ENCODE measurements at regions not wholly inside any gene's neighbourhood (a gene's known extent, or its start where the extent isn't known, plus 50 kb on each side); places are given as distances from the start of the nearest gene placed in this dataset.
"Not testable (repeated sequence)": the region's sequence is repeated elsewhere in the genome, so short reads cannot be mapped to it uniquely, and the experiment has no call there.

- POLR2A ChIA-PET: interaction anchor here (0.6 to 1.8 kb wide), 11 partner anchors 8 to 1927 kb away, joined by 3 to 8 read pairs (median 4); partner anchors contain the start of gene ZC3H12C
- CTCF ChIA-PET: interaction anchor here (0.6 to 1.7 kb wide), 5 partner anchors 14 to 179 kb away, joined by 3 to 5 read pairs (median 3); partner anchors contain the start of gene ZC3H12C
These were observed 131.9 kb upstream of the ZC3H12C start for GRCh38 chr11:109961261-109961660.

DNA sequence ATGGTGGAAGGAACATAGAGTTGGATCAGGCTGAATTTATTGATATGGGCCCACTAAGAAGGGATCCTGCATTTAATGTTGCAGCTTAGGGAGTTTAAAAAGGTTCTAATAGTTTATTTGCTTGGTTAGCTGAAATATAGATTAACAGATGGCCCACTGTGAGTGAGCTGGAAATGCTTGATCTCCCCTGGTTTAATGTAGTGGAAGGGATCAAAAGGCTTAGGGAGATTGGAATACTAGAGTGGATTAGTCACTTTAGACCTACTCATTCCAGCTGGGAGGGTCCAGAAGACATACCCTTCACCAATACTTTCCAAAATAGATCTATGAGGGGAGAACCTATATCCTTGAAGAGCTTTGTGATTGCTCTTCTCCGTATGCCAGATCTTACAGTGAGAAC is 130.1 kb upstream of the ZC3H12C start:
- no peaks in the 10 kb centered on the region for H3K4me1 Mint-ChIP-seq (ENCODE audit: insufficient read depth, unreplicated experiment)
- no peaks in the 10 kb centered on the region for H3K9me3 Mint-ChIP-seq (ENCODE audit: unreplicated experiment)
- ChIA-PET CTCF (interaction anchor here (1.1 kb wide), 1 partner anchor 106 kb away, joined by 3 read pairs; no protein-coding TSS in a partner anchor), POLR2A (no interaction called here)
- DNase-seq (ENCODE audit: unreplicated experiment): no peak
- no peaks in the 10 kb centered on the region for H3K27me3 Mint-ChIP-seq (ENCODE audit: insufficient read depth, unreplicated experiment)
- H3K27ac Mint-ChIP-seq (ENCODE audit: low read depth, unreplicated experiment): no peak overlapping the region
- H3K36me3 Mint-ChIP-seq (ENCODE audit: insufficient read depth, unreplicated experiment): no peaks in the 10 kb centered on the region
- no peak overlapping the region for H3K4me3 Mint-ChIP-seq (ENCODE audit: unreplicated experiment)
- TF ChIP-seq CTCF (IDR thresholded peaks at IDR 0.05; ENCODE audit: unreplicated experiment): no peak
- BruUV-seq (replicated peaks): no TSS peak
- intact Hi-C loops (cut with micrococcal nuclease): no loop called here

More at GRCh38 chr11:109961261-109961660, 131.9 kb upstream of the ZC3H12C start:
- BruUV-seq (replicated peaks): no TSS peak
- H3K27me3 Mint-ChIP-seq (ENCODE audit: insufficient read depth, unreplicated experiment): no peaks in the 10 kb centered on the region
- H3K36me3 Mint-ChIP-seq (ENCODE audit: insufficient read depth, unreplicated experiment): no peaks in the 10 kb centered on the region
- H3K27ac Mint-ChIP-seq (ENCODE audit: low read depth, unreplicated experiment): no peak overlapping the region
- TF ChIP-seq CTCF (IDR thresholded peaks at IDR 0.05; ENCODE audit: unreplicated experiment): no peak
- no peak for DNase-seq (ENCODE audit: unreplicated experiment)
- intact Hi-C loops (cut with micrococcal nuclease): no loop called here
- no peak overlapping the region for H3K4me3 Mint-ChIP-seq (ENCODE audit: unreplicated experiment)
- no peaks in the 10 kb centered on the region for H3K9me3 Mint-ChIP-seq (ENCODE audit: unreplicated experiment)
- no peaks in the 10 kb centered on the region for H3K4me1 Mint-ChIP-seq (ENCODE audit: insufficient read depth, unreplicated experiment)

DNA sequence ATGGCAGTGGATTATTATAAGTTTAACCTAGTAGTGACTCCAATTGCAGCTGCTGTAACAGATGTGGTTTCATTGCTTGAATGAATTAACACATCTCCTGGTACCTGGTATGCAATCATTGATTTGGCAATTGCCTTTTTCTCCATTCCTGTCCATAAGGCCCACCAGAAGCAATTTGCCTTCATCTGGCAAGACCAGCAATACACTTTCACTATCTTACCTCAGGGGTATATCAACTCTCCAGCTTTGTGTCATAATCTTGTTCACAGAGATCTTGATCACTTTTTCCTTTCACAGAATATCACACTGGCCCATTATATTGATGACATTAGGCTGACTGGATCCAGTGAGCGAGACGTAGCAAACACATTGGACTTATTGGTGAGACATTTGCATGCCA is 128.7 kb upstream of the ZC3H12C start:
- POLR2A ChIA-PET: no interaction called here
- intact Hi-C loops (cut with micrococcal nuclease): no loop called here
- Mint-ChIP-seq H3K36me3 (ENCODE audit: insufficient read depth, unreplicated experiment) (no peaks in the 10 kb centered on the region), H3K9me3 (ENCODE audit: unreplicated experiment) (no peaks in the 10 kb centered on the region), H3K27ac (ENCODE audit: low read depth, unreplicated experiment) (no peak overlapping the region), H3K4me3 (ENCODE audit: unreplicated experiment) (no peak overlapping the region), H3K4me1 (ENCODE audit: insufficient read depth, unreplicated experiment) (no peaks in the 10 kb centered on the region), H3K27me3 (ENCODE audit: insufficient read depth, unreplicated experiment) (no peaks in the 10 kb centered on the region)
- no peak for TF ChIP-seq CTCF (IDR thresholded peaks at IDR 0.05; ENCODE audit: unreplicated experiment)
- DNase-seq (ENCODE audit: unreplicated experiment): no peak
- CTCF ChIA-PET: interaction anchor here (0.6 kb wide), 1 partner anchor 151 kb away, joined by 3 read pairs; no protein-coding TSS in a partner anchor
- no TSS peak for BruUV-seq (replicated peaks)

- H3K27ac Mint-ChIP-seq (ENCODE audit: low read depth, unreplicated experiment); H3K9me3 Mint-ChIP-seq (ENCODE audit: unreplicated experiment); BruUV-seq (replicated peaks); DNase-seq (ENCODE audit: unreplicated experiment); H3K27me3 Mint-ChIP-seq (ENCODE audit: insufficient read depth, unreplicated experiment); H3K4me3 Mint-ChIP-seq (ENCODE audit: unreplicated experiment); H3K36me3 Mint-ChIP-seq (ENCODE audit: insufficient read depth, unreplicated experiment); CTCF ChIA-PET; intact Hi-C loops (cut with micrococcal nuclease); H3K4me1 Mint-ChIP-seq (ENCODE audit: insufficient read depth, unreplicated experiment): not testable (repeated sequence)
- POLR2A ChIA-PET: interaction anchor here (0.7 kb wide), 1 partner anchor 210 kb away, joined by 3 read pairs; no protein-coding TSS in a partner anchor
These were observed 127.7 kb upstream of the ZC3H12C start for GRCh38 chr11:109965445-109965844.

- BruUV-seq (replicated peaks); H3K9me3 Mint-ChIP-seq (ENCODE audit: unreplicated experiment); DNase-seq (ENCODE audit: unreplicated experiment); H3K4me1 Mint-ChIP-seq (ENCODE audit: insufficient read depth, unreplicated experiment); H3K27me3 Mint-ChIP-seq (ENCODE audit: insufficient read depth, unreplicated experiment); intact Hi-C loops (cut with micrococcal nuclease); H3K4me3 Mint-ChIP-seq (ENCODE audit: unreplicated experiment); H3K27ac Mint-ChIP-seq (ENCODE audit: low read depth, unreplicated experiment); CTCF ChIA-PET; H3K36me3 Mint-ChIP-seq (ENCODE audit: insufficient read depth, unreplicated experiment): not testable (repeated sequence)
- POLR2A ChIA-PET: interaction anchor here (0.7 kb wide), 1 partner anchor 210 kb away, joined by 3 read pairs; no protein-coding TSS in a partner anchor
These were observed 127.3 kb upstream of the ZC3H12C start for GRCh38 chr11:109965926-109966325.

DNA sequence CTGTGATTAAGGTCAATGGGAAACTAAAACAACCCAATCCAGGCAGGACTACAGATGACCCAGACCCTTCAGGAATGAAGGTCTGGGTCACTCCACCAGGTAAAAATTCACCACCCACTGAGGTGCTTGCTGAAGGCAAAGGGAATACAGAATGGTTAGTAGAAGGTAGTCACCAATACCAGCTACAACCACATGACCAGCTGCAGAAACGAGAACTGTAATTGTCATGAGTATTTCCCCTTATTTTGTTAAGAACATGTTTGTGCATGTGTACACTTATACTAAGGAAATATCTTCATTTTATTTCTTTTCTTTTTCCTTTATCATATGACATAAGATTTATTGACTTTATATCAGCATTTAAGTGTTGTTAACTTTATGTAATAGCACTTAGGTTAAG is 126.1 kb upstream of the ZC3H12C start:
- intact Hi-C loops (cut with micrococcal nuclease); POLR2A ChIA-PET; H3K27ac Mint-ChIP-seq (ENCODE audit: low read depth, unreplicated experiment); BruUV-seq (replicated peaks); H3K27me3 Mint-ChIP-seq (ENCODE audit: insufficient read depth, unreplicated experiment); H3K4me3 Mint-ChIP-seq (ENCODE audit: unreplicated experiment); H3K36me3 Mint-ChIP-seq (ENCODE audit: insufficient read depth, unreplicated experiment); H3K4me1 Mint-ChIP-seq (ENCODE audit: insufficient read depth, unreplicated experiment); CTCF ChIA-PET; DNase-seq (ENCODE audit: unreplicated experiment); H3K9me3 Mint-ChIP-seq (ENCODE audit: unreplicated experiment): not testable (repeated sequence)
